Astrocyte (in vitro differentiated cells and primary cell): ENCODE measurements at regions not wholly inside any gene's neighbourhood (a gene's known extent, or its start where the extent isn't known, plus 50 kb on each side); places are given as distances from the start of the nearest gene placed in this dataset.

Experiments
- DNase-seq: peaks from one replicate; pipeline ENCODE4 v3.0.0-alpha.2; 2010; ENCODE audit warnings: low read depth
- FAIRE-seq: peaks from 2 replicates; lab custom pipeline; 2011; peaks lifted over from hg19 to GRCh38; lab: Jason Lieb, UNC
- H2AFZ ChIP-seq: 2 replicates; pipeline ENCODE4 v1.6.0; 2012; ENCODE audit warnings: low read depth, low read length, inconsistent platforms
- H3K27ac ChIP-seq: 2 replicates; pipeline ENCODE4 v1.5.1; 2011; ENCODE audit warnings: low read depth, low read length, inconsistent platforms
- H3K27me3 ChIP-seq: 2 replicates; pipeline ENCODE4 v1.6.0; 2011; ENCODE audit warnings: low read length, inconsistent platforms; ENCODE audit not compliant: insufficient read depth
- H3K36me3 ChIP-seq: 2 replicates; pipeline ENCODE4 v1.5.1; 2011; ENCODE audit warnings: low read length, inconsistent platforms; ENCODE audit not compliant: insufficient read depth
- H3K4me1 ChIP-seq: 2 replicates; pipeline ENCODE4 v1.5.1; 2011; ENCODE audit warnings: low read length, inconsistent platforms; ENCODE audit not compliant: insufficient read depth
- H3K4me2 ChIP-seq: 2 replicates; pipeline ENCODE4 v1.6.0; 2012; ENCODE audit warnings: low read length, inconsistent platforms
- H3K4me3 ChIP-seq: 2 replicates; pipeline ENCODE4 v1.5.1; 2011; ENCODE audit warnings: low read depth, mild to moderate bottlenecking, low read length, inconsistent platforms; ENCODE audit not compliant: insufficient read depth
- H3K79me2 ChIP-seq: 2 replicates; pipeline ENCODE4 v1.6.0; 2012; ENCODE audit warnings: mild to moderate bottlenecking, low read length, inconsistent platforms; ENCODE audit not compliant: insufficient read depth
- H3K9ac ChIP-seq: 2 replicates; pipeline ENCODE4 v1.6.0; 2012; ENCODE audit warnings: mild to moderate bottlenecking, low read length, inconsistent platforms
- H3K9me3 ChIP-seq: 2 replicates; pipeline ENCODE4 v1.5.1; 2012; ENCODE audit warnings: low read depth, mild to moderate bottlenecking, low read length, inconsistent platforms; ENCODE audit not compliant: insufficient read depth
- H4K20me1 ChIP-seq: 2 replicates; pipeline ENCODE4 v1.6.0; 2012; ENCODE audit warnings: low read length, inconsistent platforms; ENCODE audit not compliant: insufficient read depth
- H3K27ac Mint-ChIP-seq: one replicate; pipeline ENCODE4 v1.8.0; 2021; ENCODE audit warnings: mild to moderate bottlenecking, mixed read lengths; ENCODE audit not compliant: unreplicated experiment
- H3K27me3 Mint-ChIP-seq: one replicate; pipeline ENCODE4 v1.8.0; 2021; ENCODE audit warnings: low read depth, mixed read lengths; ENCODE audit not compliant: unreplicated experiment
- H3K36me3 Mint-ChIP-seq: one replicate; pipeline ENCODE4 v1.8.0; 2021; ENCODE audit warnings: low read depth, mixed read lengths; ENCODE audit not compliant: unreplicated experiment
- H3K4me1 Mint-ChIP-seq: one replicate; pipeline ENCODE4 v1.8.0; 2021; ENCODE audit warnings: low read depth, mixed read lengths; ENCODE audit not compliant: unreplicated experiment
- H3K4me3 Mint-ChIP-seq: one replicate; pipeline ENCODE4 v1.8.0; 2021; ENCODE audit warnings: mild to moderate bottlenecking, moderate library complexity, mixed read lengths; ENCODE audit not compliant: unreplicated experiment
- H3K9me3 Mint-ChIP-seq: one replicate; pipeline ENCODE4 v1.8.0; 2021; ENCODE audit warnings: mild to moderate bottlenecking, mixed read lengths; ENCODE audit not compliant: unreplicated experiment
- EZH2 ChIP-seq: IDR thresholded peaks from 2 replicates; pipeline ENCODE4 v1.6.1; 2012; ENCODE audit warnings: mild to moderate bottlenecking, low read length, inconsistent platforms; ENCODE audit not compliant: insufficient read depth
- TF ChIP-seq, protein P1 (sequence below): IDR thresholded peaks from 2 replicates; pipeline ENCODE4 v1.5.1; 2011; ENCODE audit warnings: low read depth, mild to moderate bottlenecking, inconsistent platforms, low read length, moderate library complexity; ENCODE audit not compliant: insufficient read depth

DNA sequence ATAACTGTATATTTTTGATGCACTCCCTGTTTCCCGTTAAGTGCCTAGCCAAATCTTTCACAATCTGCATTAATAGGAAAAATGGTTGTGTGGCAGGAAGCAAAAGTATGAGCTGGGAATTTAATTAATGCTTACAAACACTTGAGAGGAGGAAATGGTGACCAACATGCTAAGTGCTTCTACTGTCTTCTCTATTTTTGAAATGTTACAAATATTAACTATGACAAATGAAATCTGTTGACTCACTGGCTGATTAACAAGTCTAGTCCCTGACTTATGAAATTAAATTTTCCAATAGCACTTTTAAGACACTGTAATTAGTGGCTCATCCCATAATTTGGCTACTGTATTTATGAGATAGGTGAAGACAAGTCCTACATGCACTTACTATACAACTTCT is 446.9 kb upstream of the DPPA4 start:
- FAIRE-seq, result no peak
- no peaks in the 10 kb centered on the region for H3K36me3 Mint-ChIP-seq

DNA sequence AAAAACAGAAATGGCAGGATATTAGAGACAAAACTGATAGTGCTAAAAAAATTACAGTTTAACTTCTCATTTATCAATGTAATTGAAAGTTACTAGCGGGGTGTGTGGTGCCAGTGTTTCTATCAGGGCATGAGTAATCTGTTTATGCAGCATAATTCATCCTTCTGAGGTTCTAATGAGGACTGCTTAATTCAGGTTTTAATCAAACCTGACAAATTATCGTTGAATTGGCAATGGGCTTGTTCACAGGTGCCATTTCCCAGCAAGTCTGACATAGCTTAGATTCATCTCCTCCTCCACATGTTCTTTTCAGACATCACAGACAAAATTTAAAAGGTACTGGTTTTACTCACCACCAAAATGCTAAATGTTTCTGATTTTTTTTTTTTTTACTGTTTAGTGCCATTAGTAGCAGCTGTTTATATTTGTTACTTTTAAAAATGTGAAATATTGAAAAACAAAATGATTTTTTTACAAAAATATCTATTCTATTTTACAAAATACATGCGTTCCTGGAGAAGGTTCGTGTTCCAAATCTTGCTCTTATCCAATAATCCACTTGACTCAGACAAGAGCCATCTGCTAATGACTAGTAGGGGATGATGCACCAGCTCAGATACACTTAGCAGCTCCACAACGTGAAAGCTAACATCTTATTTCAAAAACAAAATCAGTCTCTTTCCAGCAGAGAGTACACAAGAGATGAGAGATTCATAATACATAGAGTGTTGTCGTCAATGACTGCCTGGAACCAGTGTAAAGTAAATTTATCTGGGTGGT is 447.7 kb upstream of the DPPA4 start:
- no peaks in the 10 kb centered on the region for H3K4me1 ChIP-seq
- no peak overlapping the region for H3K4me2 ChIP-seq
- H3K9me3 ChIP-seq, result no peaks in the 10 kb centered on the region
- H3K4me3 Mint-ChIP-seq, result no peak overlapping the region
- no peaks in the 10 kb centered on the region for H3K27me3 Mint-ChIP-seq
- H2AFZ ChIP-seq, result no peak overlapping the region
- FAIRE-seq, result no peak
- no peak overlapping the region for H3K4me3 ChIP-seq
- no peaks in the 10 kb centered on the region for H4K20me1 ChIP-seq
- no peak overlapping the region for H3K9ac ChIP-seq
- no peaks in the 10 kb centered on the region for H3K4me1 Mint-ChIP-seq
- no peaks in the 10 kb centered on the region for H3K36me3 Mint-ChIP-seq
- no peak for DNase-seq
- no peaks in the 10 kb centered on the region for H3K9me3 Mint-ChIP-seq
- H3K27ac Mint-ChIP-seq, result no peak overlapping the region
- H3K79me2 ChIP-seq, result no peaks in the 10 kb centered on the region
- H3K27me3 ChIP-seq, result no peaks in the 10 kb centered on the region
- TF ChIP-seq, protein P1, sequence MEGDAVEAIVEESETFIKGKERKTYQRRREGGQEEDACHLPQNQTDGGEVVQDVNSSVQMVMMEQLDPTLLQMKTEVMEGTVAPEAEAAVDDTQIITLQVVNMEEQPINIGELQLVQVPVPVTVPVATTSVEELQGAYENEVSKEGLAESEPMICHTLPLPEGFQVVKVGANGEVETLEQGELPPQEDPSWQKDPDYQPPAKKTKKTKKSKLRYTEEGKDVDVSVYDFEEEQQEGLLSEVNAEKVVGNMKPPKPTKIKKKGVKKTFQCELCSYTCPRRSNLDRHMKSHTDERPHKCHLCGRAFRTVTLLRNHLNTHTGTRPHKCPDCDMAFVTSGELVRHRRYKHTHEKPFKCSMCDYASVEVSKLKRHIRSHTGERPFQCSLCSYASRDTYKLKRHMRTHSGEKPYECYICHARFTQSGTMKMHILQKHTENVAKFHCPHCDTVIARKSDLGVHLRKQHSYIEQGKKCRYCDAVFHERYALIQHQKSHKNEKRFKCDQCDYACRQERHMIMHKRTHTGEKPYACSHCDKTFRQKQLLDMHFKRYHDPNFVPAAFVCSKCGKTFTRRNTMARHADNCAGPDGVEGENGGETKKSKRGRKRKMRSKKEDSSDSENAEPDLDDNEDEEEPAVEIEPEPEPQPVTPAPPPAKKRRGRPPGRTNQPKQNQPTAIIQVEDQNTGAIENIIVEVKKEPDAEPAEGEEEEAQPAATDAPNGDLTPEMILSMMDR, result no peak
- TF ChIP-seq EZH2, result no peak
- no peak overlapping the region for H3K27ac ChIP-seq
- no peaks in the 10 kb centered on the region for H3K36me3 ChIP-seq

More for the DNA sequence above, 446.9 kb upstream of the DPPA4 start:
- H3K9ac ChIP-seq, result no peak overlapping the region
- H3K79me2 ChIP-seq, result no peaks in the 10 kb centered on the region
- DNase-seq, result no peak
- no peak overlapping the region for H3K4me3 ChIP-seq
- H3K9me3 Mint-ChIP-seq, result peaks cover 2% of the 10 kb centered on the region
- no peaks in the 10 kb centered on the region for H3K4me1 Mint-ChIP-seq
- no peaks in the 10 kb centered on the region for H3K9me3 ChIP-seq
- H3K27ac Mint-ChIP-seq, result no peak overlapping the region
- no peak overlapping the region for H3K27ac ChIP-seq
- no peak overlapping the region for H2AFZ ChIP-seq
- H3K4me1 ChIP-seq, result no peaks in the 10 kb centered on the region
- H3K27me3 ChIP-seq, result no peaks in the 10 kb centered on the region
- no peaks in the 10 kb centered on the region for H3K27me3 Mint-ChIP-seq
- no peak overlapping the region for H3K4me3 Mint-ChIP-seq
- TF ChIP-seq, protein P1, result no peak
- no peak for TF ChIP-seq EZH2
- H4K20me1 ChIP-seq, result no peaks in the 10 kb centered on the region
- no peak overlapping the region for H3K4me2 ChIP-seq
- H3K36me3 ChIP-seq, result no peaks in the 10 kb centered on the region

DNA sequence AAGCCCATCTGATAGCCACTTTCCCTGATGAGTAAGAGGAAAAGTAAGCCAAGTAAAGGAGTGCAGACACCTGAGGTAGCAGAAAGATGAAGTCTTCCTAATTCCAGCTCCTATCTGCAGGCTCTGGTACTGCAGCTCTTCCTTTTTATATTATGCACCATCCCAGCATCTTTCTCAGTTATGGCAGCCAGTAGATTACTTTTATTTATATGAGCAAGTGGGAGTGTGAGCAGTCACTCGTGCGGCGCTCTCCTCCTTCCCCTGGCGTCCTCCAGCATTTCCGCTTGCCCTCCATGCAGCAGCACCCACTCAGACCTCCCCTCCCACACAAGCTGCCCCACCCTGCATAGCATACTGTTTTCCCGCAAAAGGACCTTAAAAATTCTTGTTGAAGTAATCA is 465.9 kb upstream of the DPPA4 start:
- H3K27ac ChIP-seq, result no peak overlapping the region
- no peak overlapping the region for H3K4me3 ChIP-seq
- H2AFZ ChIP-seq, result no peak overlapping the region
- no peaks in the 10 kb centered on the region for H3K36me3 Mint-ChIP-seq
- DNase-seq (no peak), FAIRE-seq (no peak)
- H3K9me3 Mint-ChIP-seq, result peaks cover 3% of the 10 kb centered on the region
- H3K27me3 ChIP-seq, result no peaks in the 10 kb centered on the region
- H3K4me1 Mint-ChIP-seq, result peaks cover 4% of the 10 kb centered on the region
- no peak overlapping the region for H3K4me3 Mint-ChIP-seq
- TF ChIP-seq EZH2, result no peak
- TF ChIP-seq, protein P1, result peak; percentile 23
- H3K4me2 ChIP-seq, result no peak overlapping the region
- peaks cover 5% of the 10 kb centered on the region for H3K4me1 ChIP-seq
- H3K27ac Mint-ChIP-seq, result no peak overlapping the region
- H3K79me2 ChIP-seq, result no peaks in the 10 kb centered on the region
- H4K20me1 ChIP-seq, result no peaks in the 10 kb centered on the region
- H3K36me3 ChIP-seq, result no peaks in the 10 kb centered on the region
- H3K9ac ChIP-seq, result no peak overlapping the region
- no peaks in the 10 kb centered on the region for H3K9me3 ChIP-seq
- H3K27me3 Mint-ChIP-seq, result no peaks in the 10 kb centered on the region
